DOHH2 (cell line): ENCODE measurements at regions not wholly inside any gene's neighbourhood (a gene's known extent, or its start where the extent isn't known, plus 50 kb on each side); places are given as distances from the start of the nearest gene placed in this dataset.

Source experiments
- EZH2phosphoT487 ChIP-seq: fragments of 200-600 bp; sonication (generic); IDR thresholded peaks from 2 replicates; pipeline ENCODE4 v1.6.1; 2017; ENCODE audit warnings: borderline replicate concordance, mild to moderate bottlenecking, antibody characterized with exemption, low read length, moderate library complexity, mixed read lengths
- TF ChIP-seq, protein P1 (sequence below): fragments of 200-600 bp; sonication (generic); IDR thresholded peaks from one replicate; pipeline ENCODE4 v1.5.1; 2014; ENCODE audit warnings: antibody characterized with exemption, mild to moderate bottlenecking, low read depth, low read length; ENCODE audit not compliant: poor library complexity, severe bottlenecking

DNA sequence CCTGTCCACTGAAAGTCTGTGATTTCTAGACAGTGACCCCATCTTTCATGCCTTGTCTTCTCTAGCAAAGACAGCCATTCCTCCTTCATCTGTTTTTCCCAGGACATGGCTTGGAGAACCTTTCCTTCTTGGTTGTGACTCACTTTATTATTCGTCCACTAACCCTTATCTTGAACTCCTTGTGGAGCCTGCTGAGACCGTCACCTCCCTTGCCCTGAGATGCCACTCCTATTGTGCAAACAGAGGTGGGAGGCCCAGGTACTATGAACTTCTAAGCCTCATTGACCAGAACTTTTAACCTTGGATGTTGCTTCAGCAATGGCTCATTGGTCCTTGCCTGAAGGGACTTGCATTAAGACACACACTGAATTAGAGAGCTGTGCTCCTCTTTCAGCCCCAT lies 117.5 kb downstream of the FOXD2 start:
- TF ChIP-seq, protein P1, sequence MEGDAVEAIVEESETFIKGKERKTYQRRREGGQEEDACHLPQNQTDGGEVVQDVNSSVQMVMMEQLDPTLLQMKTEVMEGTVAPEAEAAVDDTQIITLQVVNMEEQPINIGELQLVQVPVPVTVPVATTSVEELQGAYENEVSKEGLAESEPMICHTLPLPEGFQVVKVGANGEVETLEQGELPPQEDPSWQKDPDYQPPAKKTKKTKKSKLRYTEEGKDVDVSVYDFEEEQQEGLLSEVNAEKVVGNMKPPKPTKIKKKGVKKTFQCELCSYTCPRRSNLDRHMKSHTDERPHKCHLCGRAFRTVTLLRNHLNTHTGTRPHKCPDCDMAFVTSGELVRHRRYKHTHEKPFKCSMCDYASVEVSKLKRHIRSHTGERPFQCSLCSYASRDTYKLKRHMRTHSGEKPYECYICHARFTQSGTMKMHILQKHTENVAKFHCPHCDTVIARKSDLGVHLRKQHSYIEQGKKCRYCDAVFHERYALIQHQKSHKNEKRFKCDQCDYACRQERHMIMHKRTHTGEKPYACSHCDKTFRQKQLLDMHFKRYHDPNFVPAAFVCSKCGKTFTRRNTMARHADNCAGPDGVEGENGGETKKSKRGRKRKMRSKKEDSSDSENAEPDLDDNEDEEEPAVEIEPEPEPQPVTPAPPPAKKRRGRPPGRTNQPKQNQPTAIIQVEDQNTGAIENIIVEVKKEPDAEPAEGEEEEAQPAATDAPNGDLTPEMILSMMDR: no peak
- TF ChIP-seq EZH2phosphoT487: no peak
